Body of pancreas (tissue), 4 donors: ENCODE measurements at regions not wholly inside any gene's neighbourhood (a gene's known extent, or its start where the extent isn't known, plus 50 kb on each side); places are given as distances from the start of the nearest gene placed in this dataset.

Experiments
- CTCF ChIP-seq, 7 experiments: fragments of 450-650 bp in 4 of 7; fragments of 200-600 bp in 3 of 7; sonication (generic) in 3 of 7; IDR thresholded peaks; one replicate each; pipeline ENCODE4 v1.5.1; 2016 to 2019; ENCODE audit warnings: antibody characterized with exemption in 7 of 7
- POLR2A ChIP-seq, 3 donors: fragments of 450-650 bp; IDR thresholded peaks; one replicate each; pipeline ENCODE4 v1.6.1; 2016; ENCODE audit warnings: antibody characterized with exemption in 3 of 3, mild to moderate bottlenecking in 2 of 3

- no peak for TF ChIP-seq CTCF (IDR thresholded peaks at IDR 0.05)
- TF ChIP-seq POLR2A (IDR thresholded peaks at IDR 0.05) = no peak
These were observed 248.0 kb downstream of the RHOU start for GRCh38 chr1:228983231-228983660.
